ENCODE measurements at regions not wholly inside any gene's neighbourhood (a gene's known extent, or its start where the extent isn't known, plus 50 kb on each side); places are given as distances from the start of the nearest gene placed in this dataset.

- TF ChIP-seq POLR2A (IDR thresholded peaks at IDR 0.05; ENCODE audit: low read length), result no peak
- no peak for TF ChIP-seq GATA1 (IDR thresholded peaks at IDR 0.05; ENCODE audit: low read depth, low read length)
These were observed 599.5 kb upstream of the SMIM31 start for GRCh38 chr4:164154416-164154815.

GRCh38 chr4:164169591-164169990, 584.3 kb upstream of the SMIM31 start:
- TF ChIP-seq GATA1 (IDR thresholded peaks at IDR 0.05; ENCODE audit: low read depth, low read length) (no peak), POLR2A (IDR thresholded peaks at IDR 0.05; ENCODE audit: low read length) (no peak)
- no peak for DNase-seq

More at GRCh38 chr4:164154416-164154815, 599.5 kb upstream of the SMIM31 start:
- DNase-seq, result no peak

- no peak for TF ChIP-seq GATA1 (IDR thresholded peaks at IDR 0.05; ENCODE audit: low read depth, low read length)
- no peak for TF ChIP-seq POLR2A (IDR thresholded peaks at IDR 0.05; ENCODE audit: low read length)
These were observed 576.8 kb upstream of the SMIM31 start for GRCh38 chr4:164177153-164177552.

GRCh38 chr4:164177753-164178152, 576.2 kb upstream of the SMIM31 start:
- TF ChIP-seq GATA1 (IDR thresholded peaks at IDR 0.05; ENCODE audit: low read depth, low read length) (no peak), POLR2A (IDR thresholded peaks at IDR 0.05; ENCODE audit: low read length) (no peak)
- no peak for DNase-seq

More at GRCh38 chr4:164177153-164177552, 576.8 kb upstream of the SMIM31 start:
- no peak for DNase-seq

- TF ChIP-seq POLR2A (IDR thresholded peaks at IDR 0.05; ENCODE audit: low read length) (no peak), GATA1 (IDR thresholded peaks at IDR 0.05; ENCODE audit: low read depth, low read length) (no peak)
- DNase-seq, result no peak
These were observed 565.7 kb upstream of the SMIM31 start for GRCh38 chr4:164188236-164188635.

- DNase-seq, result no peak
- TF ChIP-seq GATA1 (IDR thresholded peaks at IDR 0.05; ENCODE audit: low read depth, low read length) (no peak), POLR2A (IDR thresholded peaks at IDR 0.05; ENCODE audit: low read length) (no peak)
These were observed 561.1 kb upstream of the SMIM31 start for GRCh38 chr4:164192844-164193243.

- no peak for DNase-seq
- no peak for TF ChIP-seq POLR2A (IDR thresholded peaks at IDR 0.05; ENCODE audit: low read length)
- TF ChIP-seq GATA1 (IDR thresholded peaks at IDR 0.05; ENCODE audit: low read depth, low read length), result no peak
These were observed 560.3 kb upstream of the SMIM31 start for GRCh38 chr4:164193676-164194075.

GRCh38 chr4:164197556-164197955, 556.4 kb upstream of the SMIM31 start:
- TF ChIP-seq POLR2A (IDR thresholded peaks at IDR 0.05; ENCODE audit: low read length), result no peak
- TF ChIP-seq GATA1 (IDR thresholded peaks at IDR 0.05; ENCODE audit: low read depth, low read length), result no peak
- no peak for DNase-seq

GRCh38 chr4:164203476-164203875, 550.5 kb upstream of the SMIM31 start:
- DNase-seq, result no peak

GRCh38 chr4:164204434-164204833, 549.5 kb upstream of the SMIM31 start:
- no peak for DNase-seq

More at GRCh38 chr4:164203476-164203875, 550.5 kb upstream of the SMIM31 start:
- TF ChIP-seq POLR2A (IDR thresholded peaks at IDR 0.05; ENCODE audit: low read length), result no peak
- TF ChIP-seq GATA1 (IDR thresholded peaks at IDR 0.05; ENCODE audit: low read depth, low read length), result no peak

GRCh38 chr4:164207460-164207859, 546.5 kb upstream of the SMIM31 start:
- TF ChIP-seq GATA1 (IDR thresholded peaks at IDR 0.05; ENCODE audit: low read depth, low read length), result no peak
- TF ChIP-seq POLR2A (IDR thresholded peaks at IDR 0.05; ENCODE audit: low read length), result no peak
- no peak for DNase-seq

More at GRCh38 chr4:164204434-164204833, 549.5 kb upstream of the SMIM31 start:
- TF ChIP-seq GATA1 (IDR thresholded peaks at IDR 0.05; ENCODE audit: low read depth, low read length) (no peak), POLR2A (IDR thresholded peaks at IDR 0.05; ENCODE audit: low read length) (no peak)

- DNase-seq, result no peak
- no peak for TF ChIP-seq POLR2A (IDR thresholded peaks at IDR 0.05; ENCODE audit: low read length)
- TF ChIP-seq GATA1 (IDR thresholded peaks at IDR 0.05; ENCODE audit: low read depth, low read length), result no peak
These were observed 543.6 kb upstream of the SMIM31 start for GRCh38 chr4:164210377-164210776.

- no peak for DNase-seq
- no peak for TF ChIP-seq POLR2A (IDR thresholded peaks at IDR 0.05; ENCODE audit: low read length)
- no peak for TF ChIP-seq GATA1 (IDR thresholded peaks at IDR 0.05; ENCODE audit: low read depth, low read length)
These were observed 541.8 kb upstream of the SMIM31 start for GRCh38 chr4:164212134-164212533.

GRCh38 chr4:164212714-164213113, 541.2 kb upstream of the SMIM31 start:
- DNase-seq, result no peak
- TF ChIP-seq POLR2A (IDR thresholded peaks at IDR 0.05; ENCODE audit: low read length), result no peak
- TF ChIP-seq GATA1 (IDR thresholded peaks at IDR 0.05; ENCODE audit: low read depth, low read length), result no peak

GRCh38 chr4:164215113-164215741, 538.7 kb upstream of the SMIM31 start:
- DNase-seq, result no peak
- TF ChIP-seq GATA1 (IDR thresholded peaks at IDR 0.05; ENCODE audit: low read depth, low read length), result no peak
- no peak for TF ChIP-seq POLR2A (IDR thresholded peaks at IDR 0.05; ENCODE audit: low read length)

All from erythroblast (primary cell).